ENCODE measurements at regions not wholly inside any gene's neighbourhood (a gene's known extent, or its start where the extent isn't known, plus 50 kb on each side); places are given as distances from the start of the nearest gene placed in this dataset.

DNA sequence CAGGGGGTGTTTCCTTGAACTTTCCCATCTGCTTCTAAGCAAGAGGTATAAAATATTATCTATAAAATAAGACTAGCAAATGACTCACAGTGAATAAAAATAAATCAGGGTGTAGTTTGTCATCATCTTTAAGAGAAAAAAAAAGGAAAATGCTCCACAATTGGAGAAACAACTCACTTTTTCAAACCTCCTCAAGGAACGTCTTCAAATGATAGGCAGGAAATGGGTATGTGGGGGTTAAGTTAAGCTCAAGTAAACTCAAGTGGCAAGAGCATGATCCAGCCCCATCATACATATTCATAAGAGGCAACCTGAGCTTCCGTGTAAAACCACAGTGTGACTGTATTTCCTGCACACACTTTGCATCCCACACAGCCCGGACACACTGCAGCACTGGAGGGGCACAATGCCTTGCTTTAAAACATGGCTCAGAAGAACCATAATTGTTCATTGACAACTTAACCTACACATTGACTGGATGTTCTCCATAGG, 58.5 kb upstream of the CEP85L start:
- no peaks in the 10 kb centered on the region for H3K9me3 Mint-ChIP-seq (ENCODE audit: low read depth, unreplicated experiment)
- peak overlapping the region; percentile 78 for H3K4me3 Mint-ChIP-seq (ENCODE audit: low read depth, unreplicated experiment)
- TF ChIP-seq, protein P1, sequence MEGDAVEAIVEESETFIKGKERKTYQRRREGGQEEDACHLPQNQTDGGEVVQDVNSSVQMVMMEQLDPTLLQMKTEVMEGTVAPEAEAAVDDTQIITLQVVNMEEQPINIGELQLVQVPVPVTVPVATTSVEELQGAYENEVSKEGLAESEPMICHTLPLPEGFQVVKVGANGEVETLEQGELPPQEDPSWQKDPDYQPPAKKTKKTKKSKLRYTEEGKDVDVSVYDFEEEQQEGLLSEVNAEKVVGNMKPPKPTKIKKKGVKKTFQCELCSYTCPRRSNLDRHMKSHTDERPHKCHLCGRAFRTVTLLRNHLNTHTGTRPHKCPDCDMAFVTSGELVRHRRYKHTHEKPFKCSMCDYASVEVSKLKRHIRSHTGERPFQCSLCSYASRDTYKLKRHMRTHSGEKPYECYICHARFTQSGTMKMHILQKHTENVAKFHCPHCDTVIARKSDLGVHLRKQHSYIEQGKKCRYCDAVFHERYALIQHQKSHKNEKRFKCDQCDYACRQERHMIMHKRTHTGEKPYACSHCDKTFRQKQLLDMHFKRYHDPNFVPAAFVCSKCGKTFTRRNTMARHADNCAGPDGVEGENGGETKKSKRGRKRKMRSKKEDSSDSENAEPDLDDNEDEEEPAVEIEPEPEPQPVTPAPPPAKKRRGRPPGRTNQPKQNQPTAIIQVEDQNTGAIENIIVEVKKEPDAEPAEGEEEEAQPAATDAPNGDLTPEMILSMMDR (IDR thresholded peaks at IDR 0.05; ENCODE audit: unreplicated experiment), result no peak
- intact Hi-C loops (cut with micrococcal nuclease; ENCODE audit: unreplicated experiment), result loop anchor here (5.0 kb wide), 1 partner anchor 58 kb away; the partner anchor contains the start of gene CEP85L
- no peaks in the 10 kb centered on the region for H3K27me3 Mint-ChIP-seq (ENCODE audit: unreplicated experiment)
- peak; percentile 12 for DNase-seq
- BruUV-seq (replicated peaks), result no TSS peak
- H3K4me1 Mint-ChIP-seq (ENCODE audit: low read depth, unreplicated experiment), result peaks cover 34% of the 10 kb centered on the region
- H3K36me3 Mint-ChIP-seq (ENCODE audit: insufficient read depth, unreplicated experiment), result peaks cover 9% of the 10 kb centered on the region
- CTCF ChIA-PET, result interaction anchor here (1.0 to 1.3 kb wide), 4 partner anchors 10 to 31 kb away, joined by 3 to 8 read pairs (median 3); no protein-coding TSS in a partner anchor
- H3K27ac Mint-ChIP-seq (ENCODE audit: unreplicated experiment), result no peak overlapping the region

DNA sequence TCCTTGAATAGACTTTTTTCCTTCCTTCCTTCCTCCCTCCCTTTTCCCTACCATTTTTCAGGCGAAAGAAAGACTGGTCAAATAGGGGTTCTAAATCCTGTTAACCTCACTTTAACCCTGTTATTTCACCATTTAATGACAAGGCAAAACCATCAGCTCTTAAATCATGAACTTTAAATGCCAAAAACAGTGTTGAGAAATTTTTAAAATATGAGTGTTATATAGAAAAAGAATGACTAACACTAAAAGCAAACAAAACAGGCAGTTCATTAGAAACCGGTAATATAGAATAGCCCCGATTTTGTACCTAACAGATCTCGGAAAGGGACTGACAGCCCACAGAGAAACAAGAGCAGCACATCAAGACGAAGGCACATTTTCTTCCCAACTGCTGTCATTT, 57.4 kb upstream of the CEP85L start:
- peak overlapping the region; percentile 91 for H3K27ac Mint-ChIP-seq (ENCODE audit: unreplicated experiment)
- TF ChIP-seq, protein P1 (IDR thresholded peaks at IDR 0.05; ENCODE audit: unreplicated experiment), result no peak
- H3K4me3 Mint-ChIP-seq (ENCODE audit: low read depth, unreplicated experiment), result peak overlapping the region; percentile 78
- CTCF ChIA-PET, result interaction anchor here (0.8 to 1.0 kb wide), 3 partner anchors 25 to 57 kb away, joined by 3 to 4 read pairs (median 3); partner anchors contain the start of gene CEP85L
- H3K9me3 Mint-ChIP-seq (ENCODE audit: low read depth, unreplicated experiment), result no peaks in the 10 kb centered on the region
- H3K27me3 Mint-ChIP-seq (ENCODE audit: unreplicated experiment), result no peaks in the 10 kb centered on the region
- peaks cover 36% of the 10 kb centered on the region for H3K4me1 Mint-ChIP-seq (ENCODE audit: low read depth, unreplicated experiment)
- H3K36me3 Mint-ChIP-seq (ENCODE audit: insufficient read depth, unreplicated experiment), result peaks cover 9% of the 10 kb centered on the region
- intact Hi-C loops (cut with micrococcal nuclease; ENCODE audit: unreplicated experiment), result loop anchor here (5.0 kb wide), 1 partner anchor 56 kb away; the partner anchor contains the start of gene CEP85L
- no TSS peak for BruUV-seq (replicated peaks)
- no peak for DNase-seq

DNA sequence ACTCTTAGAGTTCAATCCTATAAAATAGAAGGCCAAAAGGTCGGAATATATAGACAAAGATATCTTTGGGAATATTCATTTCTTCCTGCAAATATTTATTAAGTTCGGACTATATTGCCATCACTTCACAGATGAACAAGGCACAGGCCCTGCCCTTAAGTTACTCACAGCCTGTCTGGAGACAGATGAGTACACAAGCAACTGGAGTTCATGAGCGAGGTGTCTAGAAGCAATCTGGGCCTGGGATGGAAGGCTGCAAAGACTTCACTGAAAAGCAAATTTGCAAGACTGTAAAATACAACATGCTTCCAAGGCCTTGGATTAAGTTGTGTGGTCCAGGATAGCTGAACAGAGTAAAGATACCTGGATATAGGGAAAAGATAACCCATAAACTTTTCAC, 56.7 kb upstream of the CEP85L start:
- no peak for DNase-seq
- H3K4me3 Mint-ChIP-seq (ENCODE audit: low read depth, unreplicated experiment), result no peak overlapping the region
- TF ChIP-seq, protein P1 (IDR thresholded peaks at IDR 0.05; ENCODE audit: unreplicated experiment), result no peak
- CTCF ChIA-PET, result no interaction called here
- no peaks in the 10 kb centered on the region for H3K27me3 Mint-ChIP-seq (ENCODE audit: unreplicated experiment)
- BruUV-seq (replicated peaks), result no TSS peak
- intact Hi-C loops (cut with micrococcal nuclease; ENCODE audit: unreplicated experiment), result loop anchor here (5.0 kb wide), 1 partner anchor 56 kb away; the partner anchor contains the start of gene CEP85L
- H3K4me1 Mint-ChIP-seq (ENCODE audit: low read depth, unreplicated experiment), result peaks cover 36% of the 10 kb centered on the region
- H3K27ac Mint-ChIP-seq (ENCODE audit: unreplicated experiment), result peak overlapping the region; percentile 91
- H3K36me3 Mint-ChIP-seq (ENCODE audit: insufficient read depth, unreplicated experiment), result peaks cover 9% of the 10 kb centered on the region
- no peaks in the 10 kb centered on the region for H3K9me3 Mint-ChIP-seq (ENCODE audit: low read depth, unreplicated experiment)

DNA sequence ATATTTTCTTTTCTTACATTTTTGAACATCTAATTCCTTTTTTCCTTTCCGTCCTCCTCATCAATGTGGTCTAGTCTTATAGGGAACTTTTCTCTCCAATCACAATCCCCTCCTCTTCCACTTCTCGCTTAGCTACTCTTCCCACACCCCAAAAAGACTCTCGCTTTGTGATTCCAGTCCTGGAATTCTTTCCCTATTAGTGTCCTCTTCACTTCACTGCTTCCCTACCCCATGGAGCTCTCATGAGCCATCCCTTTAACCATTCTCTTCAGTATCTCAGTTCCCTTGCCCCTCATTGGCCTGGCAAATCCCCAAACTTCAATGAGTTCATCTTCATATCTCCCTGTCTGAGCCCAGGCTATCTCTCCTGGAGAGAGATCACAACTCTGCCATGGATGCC, 55.3 kb upstream of the CEP85L start:
- no peaks in the 10 kb centered on the region for H3K27me3 Mint-ChIP-seq (ENCODE audit: unreplicated experiment)
- H3K27ac Mint-ChIP-seq (ENCODE audit: unreplicated experiment), result peak overlapping the region; percentile 9
- no peak for DNase-seq
- peak overlapping the region; percentile 2 for H3K4me3 Mint-ChIP-seq (ENCODE audit: low read depth, unreplicated experiment)
- TF ChIP-seq, protein P1 (IDR thresholded peaks at IDR 0.05; ENCODE audit: unreplicated experiment), result no peak
- CTCF ChIA-PET, result interaction anchor here (0.7 kb wide), 1 partner anchor 287 kb away, joined by 5 read pairs; no protein-coding TSS in a partner anchor
- H3K9me3 Mint-ChIP-seq (ENCODE audit: low read depth, unreplicated experiment), result no peaks in the 10 kb centered on the region
- BruUV-seq (replicated peaks), result no TSS peak
- intact Hi-C loops (cut with micrococcal nuclease; ENCODE audit: unreplicated experiment), result loop anchor here (5.0 kb wide), 1 partner anchor 54 kb away; the partner anchor contains the start of gene CEP85L
- peaks cover 36% of the 10 kb centered on the region for H3K4me1 Mint-ChIP-seq (ENCODE audit: low read depth, unreplicated experiment)
- H3K36me3 Mint-ChIP-seq (ENCODE audit: insufficient read depth, unreplicated experiment), result peaks cover 9% of the 10 kb centered on the region
